GM12878 (cell line): ENCODE measurements at regions not wholly inside any gene's neighbourhood (a gene's known extent, or its start where the extent isn't known, plus 50 kb on each side); places are given as distances from the start of the nearest gene placed in this dataset.

Experiments used
- ATAC-seq: fragments of 200-7000 bp; cut with Tn5 transposase; 3 replicates; pipeline ENCODE4 v1.9.1; 2020; ENCODE audit warnings: mild to moderate bottlenecking, moderate library complexity
- BruUV-seq: library from RNA; stranded (reverse); fragments of 400-500 nt; replicated peaks from 2 replicates; lab custom pipeline; 2021; lab: Mats Ljungman, UMichigan
- CTCF ChIA-PET: fragments of 300-600 bp; sonication (Branson Sonifier 250); formaldehyde crosslinking; extraction: SDS; loops from one replicate; lab custom pipeline; 2021; ENCODE audit warnings: inconsistent platforms; lab: Yijun Ruan, JAX
- POLR2A ChIA-PET: fragments of 350-600 bp; formaldehyde crosslinking; extraction: SDS; loops from one replicate; lab custom pipeline; 2021; ENCODE audit warnings: inconsistent platforms; lab: Charles Lee
- RAD21 ChIA-PET: fragments of 300-600 bp; sonication (Branson Sonifier 250); formaldehyde crosslinking; loops from one replicate; lab custom pipeline; 2023; ENCODE audit warnings: antibody characterized with exemption; ENCODE audit not compliant: unreplicated experiment; lab: Charles Lee
- SMC1A ChIA-PET: fragments of 300-600 bp; sonication (Branson Sonifier 250); formaldehyde crosslinking; loops from one replicate; lab custom pipeline; 2023; ENCODE audit not compliant: unreplicated experiment, uncharacterized antibody; lab: Charles Lee
- DNase-seq: peaks from one replicate; pipeline ENCODE4 v3.0.0-alpha.2; 2011; ENCODE audit warnings: low read depth, low spot score
- FAIRE-seq: peaks from 3 replicates; lab custom pipeline; 2011; peaks lifted over from hg19 to GRCh38; lab: Jason Lieb, UNC
- H2AFZ ChIP-seq: 2 replicates; pipeline ENCODE4 v1.6.0; 2011; ENCODE audit warnings: low read depth, low read length, control low read depth; ENCODE audit not compliant: control insufficient read depth
- H3K27ac ChIP-seq: 2 replicates; pipeline ENCODE4 v1.5.1; 2011; ENCODE audit warnings: control low read depth; ENCODE audit not compliant: control insufficient read depth, insufficient read depth
- H3K27me3 ChIP-seq, 2 experiments: replicated peaks in 1 of 2; 2 replicates each; pipeline versions ENCODE4 v1.6.0 to v1.6.1; 2011; ENCODE audit warnings: low read length in 1 of 2; ENCODE audit not compliant: control insufficient read depth in 2 of 2, insufficient read depth in 2 of 2
- H3K36me3 ChIP-seq, 2 experiments: 2 replicates each; pipeline ENCODE4 v1.5.1; 2011; ENCODE audit warnings: low read length in 1 of 2; ENCODE audit not compliant: control insufficient read depth in 2 of 2, insufficient read depth in 2 of 2
- H3K4me1 ChIP-seq: 2 replicates; pipeline ENCODE4 v1.6.1; 2011; ENCODE audit warnings: mild to moderate bottlenecking, low read length, moderate library complexity, mixed read lengths; ENCODE audit not compliant: control insufficient read depth, insufficient read depth
- H3K4me2 ChIP-seq: 2 replicates; pipeline ENCODE4 v1.6.0; 2011; ENCODE audit warnings: control low read depth; ENCODE audit not compliant: control insufficient read depth, insufficient read depth
- H3K4me3 ChIP-seq: fragments of 200-600 bp; sonication (generic); 2 replicates; pipeline ENCODE4 v1.5.1; 2016
- H3K79me2 ChIP-seq: 2 replicates; pipeline ENCODE4 v1.6.0; 2011; ENCODE audit warnings: low read length; ENCODE audit not compliant: control insufficient read depth, insufficient read depth
- H3K9ac ChIP-seq: 2 replicates; pipeline ENCODE4 v1.8.0; 2011; ENCODE audit warnings: low read length, control low read depth, mixed read lengths; ENCODE audit not compliant: control insufficient read depth, insufficient read depth
- H3K9me3 ChIP-seq: replicated peaks from 3 replicates; pipeline ENCODE4 v1.5.1; 2011; ENCODE audit warnings: mild to moderate bottlenecking, low read length; ENCODE audit not compliant: control insufficient read depth, insufficient read depth
- H4K20me1 ChIP-seq: 2 replicates; pipeline ENCODE4 v1.6.0; 2011; ENCODE audit not compliant: control insufficient read depth, insufficient read depth
- BMI1 ChIP-seq: fragments of 450-650 bp; IDR thresholded peaks from 2 replicates; pipeline ENCODE4 v1.6.1; 2016; ENCODE audit warnings: mild to moderate bottlenecking, moderate library complexity, borderline replicate concordance
- BRCA1 ChIP-seq: IDR thresholded peaks from 2 replicates; pipeline ENCODE4 v1.6.1; 2011; ENCODE audit warnings: low read depth, low read length, improper control_type of control experiment
- ESRRA ChIP-seq: IDR thresholded peaks from 2 replicates; pipeline ENCODE4 v1.6.1; 2012; ENCODE audit warnings: mild to moderate bottlenecking, low read length, improper control_type of control experiment
- HDGF ChIP-seq: fragments of 450-650 bp; IDR thresholded peaks from 2 replicates; pipeline ENCODE4 v1.6.1; 2016; ENCODE audit warnings: antibody characterized with exemption
- IKZF2 ChIP-seq, 2 experiments: fragments of 450-650 bp; IDR thresholded peaks; 2 replicates each; pipeline ENCODE4 v1.6.1; 2017; ENCODE audit warnings: mild to moderate bottlenecking in 2 of 2, moderate library complexity in 2 of 2
- NR2C1 ChIP-seq: fragments of 450-650 bp; IDR thresholded peaks from 2 replicates; pipeline ENCODE4 v1.6.1; 2017; ENCODE audit warnings: antibody characterized with exemption, mild to moderate bottlenecking, moderate library complexity
- RCOR1 ChIP-seq: conservative IDR thresholded peaks from 2 replicates; pipeline ENCODE4 v1.6.1; 2012; ENCODE audit warnings: low read depth, low read length, improper control_type of control experiment
- SMAD1 ChIP-seq: fragments of 450-650 bp; IDR thresholded peaks from 2 replicates; pipeline ENCODE4 v1.6.1; 2018; ENCODE audit warnings: mild to moderate bottlenecking, low read depth; ENCODE audit not compliant: partially characterized antibody
- SP1 ChIP-seq: IDR thresholded peaks from one replicate; pipeline ENCODE4 v1.6.1; 2011; ENCODE audit warnings: low read depth, low read length
- TBL1XR1 ChIP-seq: IDR thresholded peaks from 2 replicates; pipeline ENCODE4 v1.6.1; 2012; ENCODE audit warnings: low read depth, low read length, improper control_type of control experiment
- YBX1 ChIP-seq: fragments of 450-650 bp; IDR thresholded peaks from 2 replicates; pipeline ENCODE4 v1.6.1; 2016; ENCODE audit warnings: antibody characterized with exemption
- WGBS: methylation state at CpG from one replicate; pipeline ENCODE4 v1.1.6; 2016; ENCODE audit warnings: low lambda C conversion rate; ENCODE audit not compliant: insufficient replicate concordance, insufficient coverage; ENCODE audit errors: missing lambda C conversion rate; 5-methylcytosine and 5-hydroxymethylcytosine counted together
- in situ Hi-C: fragments of 300-500 bp; cut with MboI; formaldehyde crosslinking; loops from 9 replicates; pipeline ENCODE4 v1.14.3; 2018; ENCODE audit warnings: mixed read lengths
- intact Hi-C: fragments of 100-400 bp; cut with micrococcal nuclease; formaldehyde crosslinking; loops from one replicate; pipeline ENCODE4 v1.14.2; 2022; ENCODE audit not compliant: unreplicated experiment
- TF ChIP-seq, protein P1 (sequence below): fragments of 450-650 bp; formaldehyde crosslinking; IDR thresholded peaks from 2 replicates; pipeline ENCODE4 v1.4.0; 2020; ENCODE audit warnings: mild to moderate bottlenecking, moderate library complexity
- TF ChIP-seq, protein P2 (sequence below): fragments of 450-650 bp; IDR thresholded peaks from 2 replicates; pipeline ENCODE4 v1.6.1; 2016; ENCODE audit warnings: mild to moderate bottlenecking, moderate library complexity, borderline replicate concordance
- TF ChIP-seq, protein P3 (sequence below): IDR thresholded peaks from 2 replicates; pipeline ENCODE4 v1.6.1; 2012; ENCODE audit warnings: mild to moderate bottlenecking, low read depth, low read length

DNA sequence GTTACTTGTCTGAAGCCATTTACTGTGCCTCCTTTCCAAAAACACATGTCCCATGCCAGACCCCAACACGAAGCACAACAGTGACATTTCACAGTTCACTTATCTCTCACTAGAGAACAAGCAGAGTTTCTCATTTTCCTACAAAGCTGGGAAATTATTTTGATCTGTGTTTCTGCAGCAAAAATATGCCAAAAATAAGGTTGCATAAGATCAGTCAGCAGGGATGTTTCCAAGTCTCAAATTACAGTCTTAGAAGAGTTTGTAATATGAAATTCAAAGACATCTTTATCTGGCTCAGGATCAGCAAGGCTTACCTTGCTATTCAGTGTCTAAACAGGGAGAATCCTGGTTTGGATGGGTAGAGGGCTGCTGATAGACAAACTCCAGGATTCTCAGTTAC, 75.5 kb downstream of the GJD2 start:
- Histone ChIP-seq H3K4me1 (no peaks in the 10 kb centered on the region), H4K20me1 (no peaks in the 10 kb centered on the region), H3K4me3 (no peak overlapping the region), H3K36me3 (no peaks in the 10 kb centered on the region), H3K27me3 (peaks cover 3 to 6% of the 10 kb centered on the region in 2 experiments; a peak in 2 of 4 replicates)
- in situ Hi-C loops: no loop called here
- ChIA-PET CTCF (no interaction called here), SMC1A (no interaction called here)
- 5% methylated on average over 1 of the region's 1 CpG for WGBS
- TF ChIP-seq RCOR1: no peak
- TF ChIP-seq, protein P1, sequence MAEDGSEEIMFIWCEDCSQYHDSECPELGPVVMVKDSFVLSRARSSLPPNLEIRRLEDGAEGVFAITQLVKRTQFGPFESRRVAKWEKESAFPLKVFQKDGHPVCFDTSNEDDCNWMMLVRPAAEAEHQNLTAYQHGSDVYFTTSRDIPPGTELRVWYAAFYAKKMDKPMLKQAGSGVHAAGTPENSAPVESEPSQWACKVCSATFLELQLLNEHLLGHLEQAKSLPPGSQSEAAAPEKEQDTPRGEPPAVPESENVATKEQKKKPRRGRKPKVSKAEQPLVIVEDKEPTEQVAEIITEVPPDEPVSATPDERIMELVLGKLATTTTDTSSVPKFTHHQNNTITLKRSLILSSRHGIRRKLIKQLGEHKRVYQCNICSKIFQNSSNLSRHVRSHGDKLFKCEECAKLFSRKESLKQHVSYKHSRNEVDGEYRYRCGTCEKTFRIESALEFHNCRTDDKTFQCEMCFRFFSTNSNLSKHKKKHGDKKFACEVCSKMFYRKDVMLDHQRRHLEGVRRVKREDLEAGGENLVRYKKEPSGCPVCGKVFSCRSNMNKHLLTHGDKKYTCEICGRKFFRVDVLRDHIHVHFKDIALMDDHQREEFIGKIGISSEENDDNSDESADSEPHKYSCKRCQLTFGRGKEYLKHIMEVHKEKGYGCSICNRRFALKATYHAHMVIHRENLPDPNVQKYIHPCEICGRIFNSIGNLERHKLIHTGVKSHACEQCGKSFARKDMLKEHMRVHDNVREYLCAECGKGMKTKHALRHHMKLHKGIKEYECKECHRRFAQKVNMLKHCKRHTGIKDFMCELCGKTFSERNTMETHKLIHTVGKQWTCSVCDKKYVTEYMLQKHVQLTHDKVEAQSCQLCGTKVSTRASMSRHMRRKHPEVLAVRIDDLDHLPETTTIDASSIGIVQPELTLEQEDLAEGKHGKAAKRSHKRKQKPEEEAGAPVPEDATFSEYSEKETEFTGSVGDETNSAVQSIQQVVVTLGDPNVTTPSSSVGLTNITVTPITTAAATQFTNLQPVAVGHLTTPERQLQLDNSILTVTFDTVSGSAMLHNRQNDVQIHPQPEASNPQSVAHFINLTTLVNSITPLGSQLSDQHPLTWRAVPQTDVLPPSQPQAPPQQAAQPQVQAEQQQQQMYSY (CRISPR knock-in tag): no peak
- TF ChIP-seq NR2C1: no peak
- TF ChIP-seq SP1: no peak
- no peak for TF ChIP-seq TBL1XR1
- no peak for TF ChIP-seq IKZF2 (IDR thresholded peaks at IDR 0.05)
- TF ChIP-seq HDGF: no peak
- TF ChIP-seq, protein P2, sequence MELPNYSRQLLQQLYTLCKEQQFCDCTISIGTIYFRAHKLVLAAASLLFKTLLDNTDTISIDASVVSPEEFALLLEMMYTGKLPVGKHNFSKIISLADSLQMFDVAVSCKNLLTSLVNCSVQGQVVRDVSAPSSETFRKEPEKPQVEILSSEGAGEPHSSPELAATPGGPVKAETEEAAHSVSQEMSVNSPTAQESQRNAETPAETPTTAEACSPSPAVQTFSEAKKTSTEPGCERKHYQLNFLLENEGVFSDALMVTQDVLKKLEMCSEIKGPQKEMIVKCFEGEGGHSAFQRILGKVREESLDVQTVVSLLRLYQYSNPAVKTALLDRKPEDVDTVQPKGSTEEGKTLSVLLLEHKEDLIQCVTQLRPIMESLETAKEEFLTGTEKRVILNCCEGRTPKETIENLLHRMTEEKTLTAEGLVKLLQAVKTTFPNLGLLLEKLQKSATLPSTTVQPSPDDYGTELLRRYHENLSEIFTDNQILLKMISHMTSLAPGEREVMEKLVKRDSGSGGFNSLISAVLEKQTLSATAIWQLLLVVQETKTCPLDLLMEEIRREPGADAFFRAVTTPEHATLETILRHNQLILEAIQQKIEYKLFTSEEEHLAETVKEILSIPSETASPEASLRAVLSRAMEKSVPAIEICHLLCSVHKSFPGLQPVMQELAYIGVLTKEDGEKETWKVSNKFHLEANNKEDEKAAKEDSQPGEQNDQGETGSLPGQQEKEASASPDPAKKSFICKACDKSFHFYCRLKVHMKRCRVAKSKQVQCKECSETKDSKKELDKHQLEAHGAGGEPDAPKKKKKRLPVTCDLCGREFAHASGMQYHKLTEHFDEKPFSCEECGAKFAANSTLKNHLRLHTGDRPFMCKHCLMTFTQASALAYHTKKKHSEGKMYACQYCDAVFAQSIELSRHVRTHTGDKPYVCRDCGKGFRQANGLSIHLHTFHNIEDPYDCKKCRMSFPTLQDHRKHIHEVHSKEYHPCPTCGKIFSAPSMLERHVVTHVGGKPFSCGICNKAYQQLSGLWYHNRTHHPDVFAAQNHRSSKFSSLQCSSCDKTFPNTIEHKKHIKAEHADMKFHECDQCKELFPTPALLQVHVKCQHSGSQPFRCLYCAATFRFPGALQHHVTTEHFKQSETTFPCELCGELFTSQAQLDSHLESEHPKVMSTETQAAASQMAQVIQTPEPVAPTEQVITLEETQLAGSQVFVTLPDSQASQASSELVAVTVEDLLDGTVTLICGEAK: no peak
- no peak for TF ChIP-seq ESRRA
- no peak for TF ChIP-seq BRCA1
- TF ChIP-seq, protein P3, sequence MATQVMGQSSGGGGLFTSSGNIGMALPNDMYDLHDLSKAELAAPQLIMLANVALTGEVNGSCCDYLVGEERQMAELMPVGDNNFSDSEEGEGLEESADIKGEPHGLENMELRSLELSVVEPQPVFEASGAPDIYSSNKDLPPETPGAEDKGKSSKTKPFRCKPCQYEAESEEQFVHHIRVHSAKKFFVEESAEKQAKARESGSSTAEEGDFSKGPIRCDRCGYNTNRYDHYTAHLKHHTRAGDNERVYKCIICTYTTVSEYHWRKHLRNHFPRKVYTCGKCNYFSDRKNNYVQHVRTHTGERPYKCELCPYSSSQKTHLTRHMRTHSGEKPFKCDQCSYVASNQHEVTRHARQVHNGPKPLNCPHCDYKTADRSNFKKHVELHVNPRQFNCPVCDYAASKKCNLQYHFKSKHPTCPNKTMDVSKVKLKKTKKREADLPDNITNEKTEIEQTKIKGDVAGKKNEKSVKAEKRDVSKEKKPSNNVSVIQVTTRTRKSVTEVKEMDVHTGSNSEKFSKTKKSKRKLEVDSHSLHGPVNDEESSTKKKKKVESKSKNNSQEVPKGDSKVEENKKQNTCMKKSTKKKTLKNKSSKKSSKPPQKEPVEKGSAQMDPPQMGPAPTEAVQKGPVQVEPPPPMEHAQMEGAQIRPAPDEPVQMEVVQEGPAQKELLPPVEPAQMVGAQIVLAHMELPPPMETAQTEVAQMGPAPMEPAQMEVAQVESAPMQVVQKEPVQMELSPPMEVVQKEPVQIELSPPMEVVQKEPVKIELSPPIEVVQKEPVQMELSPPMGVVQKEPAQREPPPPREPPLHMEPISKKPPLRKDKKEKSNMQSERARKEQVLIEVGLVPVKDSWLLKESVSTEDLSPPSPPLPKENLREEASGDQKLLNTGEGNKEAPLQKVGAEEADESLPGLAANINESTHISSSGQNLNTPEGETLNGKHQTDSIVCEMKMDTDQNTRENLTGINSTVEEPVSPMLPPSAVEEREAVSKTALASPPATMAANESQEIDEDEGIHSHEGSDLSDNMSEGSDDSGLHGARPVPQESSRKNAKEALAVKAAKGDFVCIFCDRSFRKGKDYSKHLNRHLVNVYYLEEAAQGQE: no peak
- no peak for TF ChIP-seq SMAD1
- no peak for TF ChIP-seq YBX1
- TF ChIP-seq BMI1: no peak
- TF ChIP-seq, all 136 proteins: peak for 0
- ChIA-PET POLR2A (no interaction called here), RAD21 (no interaction called here)
- Histone ChIP-seq H3K9me3 (no peaks in the 10 kb centered on the region), H3K9ac (no peak overlapping the region), H2AFZ (no peak overlapping the region), H3K4me2 (no peak overlapping the region), H3K27ac (no peak overlapping the region), H3K79me2 (no peaks in the 10 kb centered on the region)
- no peak for DNase-seq
- ATAC-seq: no peak
- no peak for FAIRE-seq
- intact Hi-C loops: no loop called here
- no TSS peak for BruUV-seq
